Hepatocyte (in vitro differentiated cells): ENCODE measurements at regions not wholly inside any gene's neighbourhood (a gene's known extent, or its start where the extent isn't known, plus 50 kb on each side); places are given as distances from the start of the nearest gene placed in this dataset.
A peak's percentile ranks its signal among the peaks of the same experiment; 100 is the strongest.

Experiments used
- DNase-seq: peaks from one replicate; pipeline ENCODE4 v3.0.0-alpha.2; 2016; ENCODE audit warnings: low spot score
- H2AFZ ChIP-seq: fragments of 200-600 bp; sonication (generic); 2 replicates; pipeline ENCODE4 v1.6.0; 2016; ENCODE audit warnings: antibody characterized with exemption, mild to moderate bottlenecking
- H3K27ac ChIP-seq: fragments of 200-600 bp; sonication (generic); 2 replicates; pipeline ENCODE4 v1.5.1; 2016; ENCODE audit warnings: mild to moderate bottlenecking
- H3K27me3 ChIP-seq: fragments of 200-600 bp; sonication (generic); 2 replicates; pipeline ENCODE4 v1.6.1; 2016
- H3K36me3 ChIP-seq: fragments of 200-600 bp; sonication (generic); replicated peaks from 2 replicates; pipeline ENCODE4 v1.5.1; 2016; ENCODE audit warnings: low read depth; ENCODE audit not compliant: insufficient read depth
- H3K4me1 ChIP-seq: fragments of 200-600 bp; sonication (generic); 2 replicates; pipeline ENCODE4 v1.5.1; 2016; ENCODE audit warnings: mild to moderate bottlenecking, moderate library complexity; ENCODE audit not compliant: insufficient read depth
- H3K4me2 ChIP-seq: fragments of 200-600 bp; sonication (generic); 2 replicates; pipeline ENCODE4 v1.6.0; 2016
- H3K4me3 ChIP-seq: fragments of 200-600 bp; sonication (generic); 2 replicates; pipeline ENCODE4 v1.5.1; 2016; ENCODE audit warnings: mild to moderate bottlenecking
- H3K79me2 ChIP-seq: fragments of 200-600 bp; sonication (generic); 2 replicates; pipeline ENCODE4 v1.6.0; 2017; ENCODE audit warnings: mild to moderate bottlenecking
- H3K9me2 ChIP-seq: fragments of 200-600 bp; sonication (generic); replicated peaks from 2 replicates; pipeline ENCODE4 v1.6.0; 2017; ENCODE audit warnings: mild to moderate bottlenecking; ENCODE audit not compliant: insufficient read depth
- H3K9me3 ChIP-seq: fragments of 200-600 bp; sonication (generic); 2 replicates; pipeline ENCODE4 v1.5.1; 2016; ENCODE audit warnings: low read depth, mild to moderate bottlenecking
- H4K20me1 ChIP-seq: fragments of 200-600 bp; sonication (generic); 2 replicates; pipeline ENCODE4 v1.6.0; 2016; ENCODE audit warnings: mild to moderate bottlenecking; ENCODE audit not compliant: insufficient read depth, poor library complexity, severe bottlenecking
- EZH2 ChIP-seq: fragments of 200-600 bp; sonication (generic); IDR thresholded peaks from 2 replicates; pipeline ENCODE4 v1.6.1; 2016; ENCODE audit warnings: antibody characterized with exemption, mild to moderate bottlenecking, borderline replicate concordance
- EZH2phosphoT487 ChIP-seq: fragments of 200-600 bp; sonication (generic); IDR thresholded peaks from one replicate; pipeline ENCODE4 v1.6.1; 2018; ENCODE audit warnings: antibody characterized with exemption, mild to moderate bottlenecking, low read depth, moderate library complexity; ENCODE audit not compliant: unreplicated experiment, severe bottlenecking
- WGBS: methylation state at CpG from one replicate; pipeline ENCODE4 v1.1.6; 2016; ENCODE audit warnings: low lambda C conversion rate; ENCODE audit errors: missing lambda C conversion rate; 5-methylcytosine and 5-hydroxymethylcytosine counted together
- TF ChIP-seq, protein P1 (sequence below): fragments of 200-600 bp; sonication (generic); IDR thresholded peaks from 2 replicates; pipeline ENCODE4 v1.5.1; 2016; ENCODE audit warnings: antibody characterized with exemption, mild to moderate bottlenecking; ENCODE audit not compliant: poor library complexity

DNA sequence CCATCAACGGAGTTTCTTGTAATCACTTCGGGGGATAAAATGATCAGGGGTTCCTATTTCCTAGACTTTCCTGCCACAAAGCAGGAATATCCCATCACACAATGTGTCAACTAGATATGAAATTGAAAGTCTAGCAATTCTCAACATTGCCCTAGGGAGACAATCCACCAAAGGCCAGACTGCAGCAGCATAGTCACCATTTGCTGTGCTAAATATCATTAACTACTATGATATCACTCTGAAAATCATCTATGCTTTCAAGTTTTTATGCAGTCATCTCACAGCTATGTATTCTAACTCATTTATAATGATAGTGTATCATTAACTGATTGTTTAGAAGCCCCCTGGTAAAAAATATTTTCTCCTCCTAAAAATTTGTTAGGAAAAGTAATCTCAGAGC lies 342.6 kb upstream of the CDH6 start:
- TF ChIP-seq EZH2phosphoT487 = no peak
- TF ChIP-seq, protein P1, sequence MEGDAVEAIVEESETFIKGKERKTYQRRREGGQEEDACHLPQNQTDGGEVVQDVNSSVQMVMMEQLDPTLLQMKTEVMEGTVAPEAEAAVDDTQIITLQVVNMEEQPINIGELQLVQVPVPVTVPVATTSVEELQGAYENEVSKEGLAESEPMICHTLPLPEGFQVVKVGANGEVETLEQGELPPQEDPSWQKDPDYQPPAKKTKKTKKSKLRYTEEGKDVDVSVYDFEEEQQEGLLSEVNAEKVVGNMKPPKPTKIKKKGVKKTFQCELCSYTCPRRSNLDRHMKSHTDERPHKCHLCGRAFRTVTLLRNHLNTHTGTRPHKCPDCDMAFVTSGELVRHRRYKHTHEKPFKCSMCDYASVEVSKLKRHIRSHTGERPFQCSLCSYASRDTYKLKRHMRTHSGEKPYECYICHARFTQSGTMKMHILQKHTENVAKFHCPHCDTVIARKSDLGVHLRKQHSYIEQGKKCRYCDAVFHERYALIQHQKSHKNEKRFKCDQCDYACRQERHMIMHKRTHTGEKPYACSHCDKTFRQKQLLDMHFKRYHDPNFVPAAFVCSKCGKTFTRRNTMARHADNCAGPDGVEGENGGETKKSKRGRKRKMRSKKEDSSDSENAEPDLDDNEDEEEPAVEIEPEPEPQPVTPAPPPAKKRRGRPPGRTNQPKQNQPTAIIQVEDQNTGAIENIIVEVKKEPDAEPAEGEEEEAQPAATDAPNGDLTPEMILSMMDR = no peak
- Histone ChIP-seq H3K79me2 (no peaks in the 10 kb centered on the region), H2AFZ (no peak overlapping the region), H3K27ac (no peak overlapping the region), H3K9me3 (no peaks in the 10 kb centered on the region), H4K20me1 (no peaks in the 10 kb centered on the region), H3K27me3 (no peaks in the 10 kb centered on the region), H3K36me3 (no peaks in the 10 kb centered on the region), H3K4me2 (no peak overlapping the region), H3K9me2 (no peaks in the 10 kb centered on the region), H3K4me1 (no peaks in the 10 kb centered on the region), H3K4me3 (no peak overlapping the region)
- 97% methylated on average over 2 of the region's 2 CpGs for WGBS
- DNase-seq = no peak

DNA sequence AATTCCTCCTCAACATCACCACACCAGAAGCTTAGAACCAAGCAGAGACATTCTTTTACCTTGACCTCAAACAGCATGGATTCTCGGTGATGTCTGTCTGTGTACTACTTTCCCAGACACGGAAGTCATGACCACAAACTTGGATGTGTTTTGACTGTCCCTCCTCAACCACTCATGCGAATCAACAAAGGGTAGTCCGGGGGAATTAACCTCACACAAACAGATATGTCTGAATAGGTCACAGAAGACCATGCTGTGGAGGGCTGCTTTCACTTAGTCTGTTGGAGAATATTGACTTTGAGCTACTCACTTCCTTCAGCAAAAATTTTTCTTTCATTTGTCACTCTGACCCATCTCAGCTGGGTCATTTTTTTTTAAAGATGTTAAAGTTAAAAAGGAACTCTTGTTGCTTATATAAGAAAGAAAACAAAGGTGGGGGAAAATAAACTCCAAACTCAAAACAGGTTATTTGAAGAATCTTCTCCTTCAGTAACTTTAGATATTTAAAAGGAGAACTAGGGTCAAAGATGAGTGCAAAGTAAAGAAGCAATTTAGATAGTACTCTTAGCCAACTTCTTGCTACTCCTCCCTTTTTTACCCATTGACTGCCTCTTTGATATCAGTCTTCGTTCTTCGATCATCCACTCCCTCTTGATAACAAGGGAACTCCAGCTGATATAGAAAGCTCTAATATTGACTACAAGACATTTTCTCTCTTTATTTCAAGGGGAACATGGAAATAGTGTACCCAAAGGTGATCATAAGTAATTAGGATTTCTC lies 343.4 kb upstream of the CDH6 start:
- no peak overlapping the region for H3K4me3 ChIP-seq
- H3K9me2 ChIP-seq = no peaks in the 10 kb centered on the region
- H4K20me1 ChIP-seq = no peaks in the 10 kb centered on the region
- H3K36me3 ChIP-seq = no peaks in the 10 kb centered on the region
- no peak for DNase-seq
- H3K27me3 ChIP-seq = no peaks in the 10 kb centered on the region
- H3K79me2 ChIP-seq = no peaks in the 10 kb centered on the region
- H3K4me2 ChIP-seq = peak overlapping the region; percentile 14
- no peaks in the 10 kb centered on the region for H3K4me1 ChIP-seq
- TF ChIP-seq EZH2phosphoT487 (no peak), EZH2 (no peak)
- TF ChIP-seq, protein P1 = no peak
- WGBS = 62% methylated on average over 6 of the region's 6 CpGs
- no peak overlapping the region for H2AFZ ChIP-seq
- H3K9me3 ChIP-seq = no peaks in the 10 kb centered on the region
- no peak overlapping the region for H3K27ac ChIP-seq

DNA sequence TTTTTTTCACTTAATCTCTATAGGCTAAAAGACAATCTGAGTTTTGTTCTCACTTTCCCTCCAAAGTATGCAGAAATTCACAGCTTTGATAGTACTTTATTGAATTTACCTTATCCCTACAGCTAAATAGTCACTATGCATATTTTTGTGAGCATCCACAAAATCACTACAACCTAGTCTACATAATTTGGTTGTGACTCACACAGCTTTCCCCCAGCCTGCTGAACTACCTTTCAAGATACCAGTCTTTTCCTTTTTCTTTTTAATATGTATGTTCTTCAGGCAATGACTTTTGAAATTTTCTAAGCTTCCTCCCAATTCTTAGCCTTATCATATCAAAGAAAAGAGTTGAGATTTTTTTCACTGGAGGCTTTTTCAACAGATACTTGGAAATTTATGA lies 347.3 kb upstream of the CDH6 start:
- Histone ChIP-seq H3K9me3 (no peaks in the 10 kb centered on the region), H2AFZ (no peak overlapping the region), H3K4me1 (no peaks in the 10 kb centered on the region), H3K4me3 (no peak overlapping the region), H3K27me3 (no peaks in the 10 kb centered on the region), H3K9me2 (no peaks in the 10 kb centered on the region), H3K36me3 (no peaks in the 10 kb centered on the region), H3K27ac (no peak overlapping the region), H3K79me2 (no peaks in the 10 kb centered on the region), H3K4me2 (no peak overlapping the region), H4K20me1 (no peaks in the 10 kb centered on the region)
- DNase-seq = no peak
- TF ChIP-seq EZH2phosphoT487 = no peak
- TF ChIP-seq EZH2 = no peak

DNA sequence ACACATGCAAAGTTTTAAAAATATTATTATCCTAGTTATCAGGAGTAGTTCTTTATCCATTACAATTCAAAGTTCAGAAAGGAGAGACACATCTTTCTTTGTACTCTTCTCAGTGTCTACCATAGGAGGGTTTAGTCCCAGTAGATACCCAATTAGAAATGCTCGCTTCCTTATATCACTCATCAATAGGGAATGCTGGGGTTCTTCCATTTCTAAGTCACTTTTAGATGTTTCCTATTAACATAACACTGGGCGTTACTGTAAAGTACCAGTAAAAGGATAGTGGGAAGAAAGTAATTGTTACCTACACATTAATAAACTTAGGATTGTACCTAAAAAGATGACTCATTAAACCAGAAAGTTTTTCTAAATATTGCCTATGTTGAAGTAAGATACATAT lies 348.3 kb upstream of the CDH6 start:
- 67% methylated on average over 2 of the region's 2 CpGs for WGBS
- Histone ChIP-seq H3K79me2 (no peaks in the 10 kb centered on the region), H3K9me2 (no peaks in the 10 kb centered on the region), H3K36me3 (no peaks in the 10 kb centered on the region), H4K20me1 (no peaks in the 10 kb centered on the region), H3K27ac (no peak overlapping the region), H3K4me2 (no peak overlapping the region), H3K4me1 (no peaks in the 10 kb centered on the region), H3K27me3 (no peaks in the 10 kb centered on the region), H3K9me3 (no peaks in the 10 kb centered on the region), H2AFZ (no peak overlapping the region), H3K4me3 (no peak overlapping the region)
- TF ChIP-seq, protein P1 = no peak
- TF ChIP-seq EZH2 = no peak
- no peak for TF ChIP-seq EZH2phosphoT487
- no peak for DNase-seq
